Fibroblast of upper back skin (primary cell): ENCODE measurements at regions not wholly inside any gene's neighbourhood (a gene's known extent, or its start where the extent isn't known, plus 50 kb on each side); places are given as distances from the start of the nearest gene placed in this dataset.
A peak's percentile ranks its signal among the peaks of the same experiment; 100 is the strongest.

Source experiments
- DNase-seq: peaks from one replicate; pipeline ENCODE4 v3.0.0-alpha.2; 2013

DNA sequence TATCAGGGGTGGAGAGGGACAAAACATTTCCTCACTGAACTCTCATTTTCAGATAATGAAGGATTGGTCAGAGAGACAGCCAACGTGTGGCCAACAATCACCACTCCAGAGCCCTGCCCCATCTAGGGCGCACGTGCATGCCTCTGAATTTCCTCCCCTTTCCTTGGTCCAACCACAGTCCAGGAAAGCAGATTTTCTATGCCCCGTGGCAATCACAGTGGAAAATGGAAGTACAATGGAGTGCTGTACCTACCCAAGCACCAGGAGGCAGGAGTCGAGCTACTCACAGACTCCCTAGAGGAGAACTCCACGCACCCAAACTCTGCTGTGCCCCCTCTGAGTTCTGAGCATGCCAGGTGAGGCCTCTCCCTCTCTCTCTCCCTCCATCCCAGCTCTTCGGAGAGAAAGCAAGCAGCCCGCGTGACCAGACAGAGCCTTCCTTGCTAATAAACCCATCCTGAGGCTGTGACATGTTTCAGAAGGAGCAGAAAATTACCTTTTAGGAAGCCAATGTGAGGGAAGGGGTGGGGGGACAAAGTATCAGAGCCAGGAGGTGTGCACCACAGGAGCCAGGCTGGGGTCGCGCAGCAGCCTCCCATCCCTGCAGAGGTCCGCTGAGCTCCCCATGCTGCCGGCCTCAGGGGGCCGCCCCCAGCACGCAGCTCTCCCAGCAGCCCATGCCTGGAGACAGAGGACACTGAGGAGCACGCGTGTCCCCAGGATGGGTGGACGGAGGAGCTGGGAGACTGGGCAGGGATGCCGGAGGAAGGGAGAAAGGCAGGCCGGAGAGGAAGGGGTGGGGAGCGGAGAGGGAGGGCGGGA lies 73.4 kb downstream of the PITPNM2 start:
- no peak for DNase-seq

DNA sequence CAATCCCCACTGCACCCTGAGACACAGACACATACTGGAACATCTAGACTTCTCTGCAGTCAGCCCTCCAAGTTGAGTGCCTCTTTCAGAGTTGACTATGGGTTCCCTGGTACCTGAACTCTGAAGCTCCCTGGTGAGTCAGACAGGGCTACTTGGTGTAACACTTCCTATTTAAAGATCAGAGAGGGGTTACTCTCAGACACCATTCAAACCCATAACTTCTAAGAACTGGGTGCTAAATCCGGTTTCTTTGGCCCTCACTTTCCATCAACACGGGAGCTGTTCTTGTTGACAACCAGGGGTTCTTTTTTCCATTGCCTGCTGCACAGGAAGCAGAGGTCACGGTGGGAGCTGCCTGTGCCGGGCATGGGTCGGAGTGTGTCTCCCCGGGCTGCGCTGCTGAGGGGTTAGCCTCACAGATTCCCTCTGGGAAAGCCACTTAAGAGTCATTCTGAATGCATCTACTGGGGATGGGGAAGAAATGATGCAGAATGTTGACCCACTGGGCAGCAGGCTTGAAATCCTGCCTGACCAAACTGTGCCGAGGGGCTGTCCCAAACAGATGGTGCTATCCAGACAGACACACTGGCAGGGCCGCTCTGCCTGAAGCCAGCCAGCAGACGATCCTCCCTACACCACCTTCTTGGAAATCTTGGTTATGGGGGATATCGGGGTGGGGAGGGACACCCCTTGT lies 74.1 kb downstream of the PITPNM2 start:
- no peak for DNase-seq

DNA sequence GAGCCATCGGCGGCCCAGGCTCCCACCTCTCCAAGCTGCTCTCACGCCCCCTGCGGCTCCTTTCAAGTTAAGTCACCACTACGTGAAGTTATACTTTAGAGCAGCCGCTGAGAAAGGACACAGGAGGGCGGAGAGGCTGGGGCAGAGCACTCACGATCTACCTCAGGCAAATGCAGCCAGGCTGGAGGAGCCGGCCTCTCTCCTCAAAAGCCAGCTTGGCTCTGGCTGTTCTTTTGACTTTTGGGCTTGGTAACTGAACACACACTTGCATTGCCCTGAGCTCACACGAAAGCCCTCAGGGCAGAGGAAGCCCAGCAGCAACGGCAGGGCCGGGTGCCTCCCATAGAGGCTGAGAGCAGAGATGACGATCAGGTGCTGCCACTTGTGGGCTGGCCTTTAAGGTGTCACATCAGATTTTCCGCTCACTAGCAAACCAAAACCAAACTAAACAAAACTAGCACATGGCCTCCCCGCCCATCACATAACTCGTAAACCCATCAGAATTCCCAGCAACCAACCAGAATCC lies 75.2 kb downstream of the PITPNM2 start:
- DNase-seq: no peak

DNA sequence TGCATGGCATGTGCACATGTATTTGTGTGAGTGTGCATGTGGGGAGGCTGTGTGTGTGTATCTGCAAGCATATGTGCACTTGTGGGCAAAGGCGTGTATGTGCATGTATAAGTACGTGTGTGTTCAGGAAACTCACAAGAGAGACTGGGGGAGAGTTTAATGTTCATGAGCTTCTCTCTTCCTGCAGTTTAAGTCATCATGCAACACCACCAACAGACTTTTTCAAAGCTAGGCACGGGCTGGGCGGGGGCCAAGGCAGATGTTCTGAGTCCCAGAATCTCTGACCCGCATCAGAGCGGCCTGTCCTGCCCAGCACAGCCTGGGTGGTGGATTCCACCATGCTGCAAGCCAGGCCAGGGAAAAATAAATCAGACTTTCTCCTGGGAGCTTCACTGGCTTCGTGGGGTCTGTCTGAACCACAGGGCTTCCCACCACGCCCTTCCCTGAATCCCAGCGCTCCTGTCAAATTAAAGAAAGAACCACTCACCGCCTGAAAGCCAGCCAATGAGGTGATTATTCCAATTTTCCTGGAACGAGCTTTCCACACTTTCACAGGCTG lies 75.7 kb downstream of the PITPNM2 start:
- DNase-seq: peak; percentile 51

DNA sequence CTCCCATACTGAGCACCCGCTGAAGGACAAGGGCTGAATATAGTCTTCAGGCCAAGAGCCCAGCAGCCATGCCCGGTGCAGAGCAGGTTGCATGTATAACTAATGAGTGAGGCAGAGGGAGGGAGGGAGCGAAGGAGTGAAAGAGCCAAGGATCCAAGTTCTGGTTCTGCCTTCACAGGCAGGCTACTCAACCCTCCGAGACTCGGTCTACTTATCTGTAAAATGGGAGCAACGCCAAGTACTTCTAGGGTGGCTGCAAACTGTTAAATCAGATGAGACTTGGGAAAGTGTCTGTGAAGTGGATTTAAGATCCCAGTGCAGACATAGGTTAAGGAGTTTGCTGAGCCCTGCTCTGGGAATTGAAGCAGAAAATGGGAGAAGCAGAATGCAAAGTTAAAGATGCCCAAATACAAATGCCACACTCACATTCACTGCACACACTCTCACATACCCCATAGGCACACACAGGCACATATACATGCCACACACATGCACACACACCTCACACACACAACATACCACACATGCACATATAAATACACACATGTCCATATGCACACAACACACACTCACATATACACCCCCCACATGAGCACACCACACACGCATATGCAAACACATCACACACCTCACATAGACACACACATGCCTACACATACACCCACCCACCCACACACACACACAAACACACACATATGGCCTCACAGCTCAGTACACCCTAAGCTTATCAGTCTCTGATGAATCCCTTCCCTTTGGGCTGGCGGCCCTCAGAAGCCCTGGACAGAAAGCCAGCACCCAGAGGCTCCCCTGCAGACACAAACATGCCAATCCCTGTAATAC lies 76.7 kb downstream of the PITPNM2 start:
- no peak for DNase-seq

DNA sequence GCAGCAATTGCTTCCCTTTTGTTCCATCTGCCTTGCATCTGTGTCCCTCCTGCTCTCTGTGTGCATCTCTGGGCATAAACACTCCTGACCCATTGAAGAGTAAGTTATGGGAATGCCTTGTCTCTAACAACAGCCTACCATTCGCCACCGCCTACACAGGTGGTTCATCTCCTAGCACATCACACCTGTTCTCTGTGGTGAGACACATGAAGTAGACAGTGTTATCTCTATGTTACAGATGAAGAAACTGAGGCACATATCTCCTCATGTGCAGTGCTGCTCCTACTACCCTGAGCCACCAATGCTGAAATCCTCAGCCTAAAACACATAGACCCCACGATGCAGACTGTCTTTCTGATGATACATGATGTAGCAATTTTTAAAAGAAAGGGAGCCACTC lies 77.6 kb downstream of the PITPNM2 start:
- no peak for DNase-seq

DNA sequence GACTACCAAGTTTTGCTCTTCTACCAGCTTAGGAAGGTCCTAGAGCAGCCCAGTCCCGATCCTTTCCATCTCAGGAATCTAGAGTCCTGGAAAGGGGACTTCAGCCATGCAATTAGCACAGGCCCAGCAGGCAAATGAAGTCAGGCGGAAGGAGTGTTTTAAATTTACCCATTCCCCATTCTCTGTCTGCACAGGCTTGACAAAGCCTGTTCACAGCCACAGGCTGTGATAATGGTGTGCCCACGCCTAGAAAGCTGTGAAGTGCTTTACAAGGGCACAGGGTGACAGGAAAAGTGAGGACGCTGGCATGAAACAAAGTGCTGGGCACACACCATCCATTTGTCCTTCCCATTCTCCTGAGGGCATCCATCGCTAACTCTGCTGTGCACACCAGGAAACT lies 79.0 kb downstream of the PITPNM2 start:
- no peak for DNase-seq

DNA sequence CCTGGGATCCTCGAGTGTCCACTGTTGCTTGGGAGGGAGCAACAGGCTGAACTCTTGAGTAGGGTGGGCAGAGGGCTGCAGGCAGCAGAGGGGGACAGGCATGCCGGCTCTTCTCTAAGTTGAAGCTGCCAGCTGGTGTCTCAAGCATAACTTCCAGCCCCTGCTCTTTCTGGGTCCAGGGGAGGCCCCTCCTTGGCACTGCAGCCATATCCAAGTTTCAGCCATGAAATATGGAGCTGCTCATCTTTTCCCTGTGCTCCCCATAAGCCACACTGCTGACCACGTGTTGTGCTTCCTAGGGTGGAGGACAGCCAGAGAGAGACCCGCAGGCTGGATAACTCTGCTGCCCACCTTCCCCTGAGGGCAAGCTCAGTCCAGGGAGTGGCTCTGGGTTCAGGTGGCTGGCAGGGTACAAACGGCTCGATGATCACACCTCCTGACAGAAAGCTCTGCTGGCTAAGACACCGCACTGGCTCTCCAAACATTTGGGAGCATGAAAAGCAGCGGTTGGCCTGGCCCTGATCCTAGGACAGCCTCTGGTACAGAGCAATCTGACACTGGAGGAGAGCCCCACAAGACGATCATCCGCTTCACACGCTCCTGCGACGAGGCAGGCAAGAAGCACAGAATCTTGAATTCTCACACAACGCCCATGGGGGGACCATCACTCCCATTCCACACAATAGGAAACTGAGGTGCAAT lies 79.6 kb downstream of the PITPNM2 start:
- DNase-seq: no peak

DNA sequence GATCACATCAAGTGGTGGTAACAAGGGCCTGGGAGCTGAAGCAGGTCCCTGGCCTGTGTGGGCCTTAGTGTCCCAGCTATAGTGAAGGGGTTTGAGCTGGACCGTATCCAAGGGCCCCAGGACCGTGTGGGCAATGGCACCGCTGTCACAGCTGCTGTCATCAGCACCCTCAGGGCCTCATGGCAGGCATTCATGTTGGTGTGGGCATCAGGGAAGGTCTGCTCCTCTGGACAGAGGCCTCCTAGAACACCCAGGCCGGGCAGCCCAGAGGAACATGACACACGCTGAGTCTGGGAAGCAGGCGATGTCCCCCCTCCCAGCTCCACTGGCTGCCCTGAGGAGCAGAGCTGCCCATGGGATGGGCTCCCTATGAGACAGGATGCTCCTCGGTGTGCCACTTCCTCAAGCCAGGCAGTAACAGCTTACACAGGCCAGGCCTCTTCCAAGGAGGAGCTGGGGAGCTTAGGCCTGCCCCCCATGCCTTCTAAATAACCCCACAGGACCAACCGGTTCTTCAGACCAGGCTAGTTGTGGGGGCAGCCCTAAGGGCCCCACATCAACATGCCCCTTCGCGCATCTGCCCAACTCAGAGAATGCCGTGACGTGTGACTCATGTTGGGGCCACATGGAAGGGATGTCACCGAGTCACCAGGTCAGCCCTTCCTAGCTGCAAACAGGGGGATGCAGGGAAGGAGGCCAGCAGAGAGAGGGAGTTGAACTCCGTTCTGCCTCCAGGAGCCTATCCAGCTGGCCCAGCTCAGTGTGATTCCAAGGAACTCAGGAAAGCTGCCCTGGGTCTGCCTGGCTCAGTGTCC lies 80.4 kb downstream of the PITPNM2 start:
- DNase-seq: no peak

DNA sequence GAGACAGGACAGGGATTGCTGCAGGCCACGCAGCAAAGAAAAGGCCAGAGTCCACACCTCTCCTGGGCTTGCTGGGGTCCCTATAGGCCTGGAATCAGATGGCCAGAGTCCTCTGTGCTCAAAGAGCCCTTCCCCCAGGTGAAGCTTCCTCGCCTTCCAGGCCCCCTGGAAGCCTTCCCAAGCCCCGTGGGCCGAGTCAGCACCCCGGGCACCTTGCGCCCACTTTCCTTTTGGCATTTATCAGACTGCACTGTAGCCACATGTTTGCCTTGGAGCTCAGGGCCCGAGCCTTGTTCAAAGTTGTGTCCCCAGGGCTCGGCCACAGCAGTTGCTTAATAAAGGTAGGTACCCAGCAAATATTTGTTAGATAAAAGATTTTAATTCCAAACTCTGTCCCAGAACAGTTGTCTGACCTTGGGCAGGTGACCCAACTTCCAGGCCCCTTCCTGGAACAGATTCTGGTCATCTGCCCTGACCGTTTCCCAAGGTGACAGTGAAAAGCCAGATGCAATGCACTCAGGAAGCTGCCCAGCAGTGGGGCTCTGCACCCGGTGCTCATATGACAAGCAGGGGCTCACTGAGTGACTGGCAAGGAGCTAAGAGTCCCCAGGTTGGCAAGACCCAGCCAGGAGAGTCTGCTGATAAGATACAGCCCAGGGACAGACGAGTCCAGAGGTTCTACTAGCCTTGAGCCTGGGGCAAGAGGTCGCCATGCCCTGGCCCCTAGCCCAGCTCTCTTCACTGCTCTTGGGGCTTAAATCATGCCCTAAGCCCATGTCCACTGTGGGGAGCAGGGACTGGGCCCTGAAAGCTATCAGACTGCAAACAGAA lies 81.2 kb downstream of the PITPNM2 start:
- no peak for DNase-seq

DNA sequence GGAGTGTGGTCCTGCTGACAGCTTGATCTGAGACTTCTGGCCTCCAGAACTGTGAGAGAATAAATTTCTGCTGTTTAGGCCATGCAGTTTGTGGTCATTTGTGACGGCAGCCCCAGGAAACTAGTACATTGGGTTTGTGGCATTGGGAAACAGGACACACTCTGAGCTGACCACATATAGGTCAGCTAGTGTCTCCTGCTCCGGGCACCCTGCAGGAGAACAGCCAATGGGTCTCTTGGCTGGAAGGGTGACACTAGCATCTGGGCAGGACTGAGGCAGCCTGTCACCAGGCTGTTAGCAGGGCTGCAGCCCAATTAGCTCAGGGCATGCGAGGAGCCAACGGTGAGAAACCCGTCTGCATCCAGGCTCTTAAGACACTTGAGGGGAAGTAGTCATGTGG lies 83.2 kb downstream of the PITPNM2 start:
- no peak for DNase-seq

DNA sequence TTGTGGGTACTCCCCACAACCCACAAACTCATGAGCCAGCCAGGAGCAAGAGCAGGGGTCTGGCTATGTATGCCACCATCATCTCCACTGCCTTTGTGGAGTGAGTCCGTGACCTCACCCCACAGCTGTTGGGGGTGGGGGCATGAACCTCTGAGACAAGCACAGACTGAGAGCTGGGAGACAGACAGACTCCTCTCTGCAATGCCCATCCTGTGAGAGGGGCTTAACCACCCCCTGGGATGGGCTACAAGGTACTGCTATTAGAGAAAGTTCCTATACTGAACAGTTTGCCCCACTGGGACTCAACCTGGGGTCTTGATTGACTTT lies 84.5 kb downstream of the PITPNM2 start:
- DNase-seq: no peak

DNA sequence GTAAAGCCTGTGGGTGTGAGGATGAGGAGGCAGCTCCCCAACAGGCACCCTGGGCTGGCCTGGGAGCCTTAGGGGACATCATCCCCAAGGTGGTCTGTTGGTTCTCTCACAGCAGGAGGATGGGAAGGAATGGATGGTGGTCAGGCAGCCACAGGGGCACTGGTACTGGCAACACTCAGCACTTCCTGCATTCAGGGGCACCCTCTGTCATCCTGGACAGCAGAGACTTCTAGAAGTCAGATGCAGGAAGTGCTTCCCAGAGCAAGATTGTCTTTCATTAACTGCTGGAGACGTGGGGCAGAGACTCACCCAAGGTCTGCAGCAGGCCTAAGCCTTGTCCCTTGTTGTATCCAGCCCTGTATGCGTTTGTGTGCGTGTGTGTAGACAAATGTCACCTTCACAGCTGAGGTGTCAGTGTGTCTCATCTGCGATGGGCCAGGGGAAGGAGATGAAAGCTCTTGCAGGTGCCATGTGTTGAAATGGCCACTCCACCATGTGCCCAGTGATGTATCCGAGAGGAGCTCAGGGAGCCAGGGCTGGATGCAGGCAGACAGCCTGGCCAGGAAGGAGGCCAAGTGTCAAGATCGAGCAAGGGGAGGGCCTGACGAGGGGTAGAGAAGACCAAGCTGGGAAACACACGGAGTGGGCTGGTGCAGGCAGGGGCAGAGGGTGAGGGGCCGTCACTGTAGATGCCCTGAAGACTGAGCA lies 85.1 kb downstream of the PITPNM2 start:
- DNase-seq: no peak

DNA sequence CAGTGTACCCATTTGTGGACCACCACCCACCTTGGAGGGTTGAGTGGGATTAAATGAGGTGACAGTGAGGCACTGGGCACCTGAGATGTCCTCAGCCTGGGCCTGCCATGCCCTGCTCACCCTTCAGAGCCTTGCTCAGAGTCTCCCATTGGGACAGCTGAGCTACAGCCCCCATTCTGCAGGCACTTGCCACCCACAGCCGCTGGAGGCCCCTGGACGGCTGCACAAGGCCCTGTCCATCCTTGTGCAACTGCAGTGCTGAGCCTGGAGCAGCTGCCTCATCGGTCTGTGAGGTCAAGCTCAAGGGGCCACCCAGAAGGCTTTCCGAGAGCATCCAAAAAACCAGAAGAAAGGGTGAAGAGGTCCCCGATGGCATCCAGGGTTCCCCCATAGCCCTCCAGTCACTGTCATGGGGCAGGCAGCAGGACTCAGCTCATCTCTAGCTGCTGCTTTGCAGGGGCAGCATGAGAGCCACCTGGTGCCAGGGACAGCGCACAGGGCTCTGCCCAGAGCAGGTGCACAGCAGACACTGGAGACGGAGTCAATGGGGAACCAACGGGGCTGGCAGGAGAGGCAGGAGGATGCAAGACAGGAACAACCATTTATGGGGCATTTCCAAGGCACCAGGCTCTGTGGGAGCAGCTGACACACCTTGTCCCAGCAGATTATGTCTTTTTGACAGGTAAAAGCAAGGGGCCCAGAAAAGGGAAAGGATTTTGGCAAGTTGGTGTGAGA lies 84.6 kb downstream of the ARL6IP4 start:
- DNase-seq: no peak

DNA sequence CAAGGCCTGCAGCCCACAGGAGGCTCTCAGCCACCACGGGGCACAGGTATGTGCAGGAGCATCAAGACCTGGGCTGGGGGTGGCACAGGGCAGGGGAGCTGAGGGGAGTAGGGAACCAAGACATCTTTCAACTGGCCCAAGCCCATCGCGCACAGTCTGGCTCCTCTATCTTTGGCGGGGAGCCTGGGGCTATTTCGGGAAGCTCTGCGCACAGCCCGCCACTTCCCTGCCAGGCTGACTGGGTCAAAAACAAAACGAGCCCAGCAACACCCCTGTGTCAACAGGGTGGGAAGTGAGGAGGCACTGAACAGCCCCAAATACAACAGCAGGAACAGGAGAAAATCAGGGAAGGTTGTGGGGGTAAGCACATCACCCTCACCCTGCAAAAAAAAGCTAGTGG lies 83.9 kb downstream of the ARL6IP4 start:
- DNase-seq: no peak

DNA sequence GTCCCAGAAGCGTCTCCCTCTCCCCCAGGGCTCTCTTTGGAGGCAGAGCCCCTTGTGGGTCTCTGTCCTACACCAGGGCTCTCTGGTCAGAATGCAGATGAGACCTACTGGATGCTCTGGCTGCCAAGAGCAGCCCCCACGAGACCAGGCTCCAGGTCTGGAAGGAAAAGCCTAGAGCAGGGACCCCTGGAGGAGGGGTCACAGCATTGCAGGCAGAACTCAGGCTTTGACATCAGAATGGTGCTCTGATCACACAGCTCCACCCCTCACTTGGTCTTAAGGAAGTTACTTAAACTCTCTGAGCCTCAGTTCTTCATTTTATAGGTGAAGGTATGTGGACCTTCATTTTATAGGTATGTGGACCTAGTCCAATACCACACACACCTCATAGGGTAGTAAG lies 83.1 kb downstream of the ARL6IP4 start:
- DNase-seq: no peak

DNA sequence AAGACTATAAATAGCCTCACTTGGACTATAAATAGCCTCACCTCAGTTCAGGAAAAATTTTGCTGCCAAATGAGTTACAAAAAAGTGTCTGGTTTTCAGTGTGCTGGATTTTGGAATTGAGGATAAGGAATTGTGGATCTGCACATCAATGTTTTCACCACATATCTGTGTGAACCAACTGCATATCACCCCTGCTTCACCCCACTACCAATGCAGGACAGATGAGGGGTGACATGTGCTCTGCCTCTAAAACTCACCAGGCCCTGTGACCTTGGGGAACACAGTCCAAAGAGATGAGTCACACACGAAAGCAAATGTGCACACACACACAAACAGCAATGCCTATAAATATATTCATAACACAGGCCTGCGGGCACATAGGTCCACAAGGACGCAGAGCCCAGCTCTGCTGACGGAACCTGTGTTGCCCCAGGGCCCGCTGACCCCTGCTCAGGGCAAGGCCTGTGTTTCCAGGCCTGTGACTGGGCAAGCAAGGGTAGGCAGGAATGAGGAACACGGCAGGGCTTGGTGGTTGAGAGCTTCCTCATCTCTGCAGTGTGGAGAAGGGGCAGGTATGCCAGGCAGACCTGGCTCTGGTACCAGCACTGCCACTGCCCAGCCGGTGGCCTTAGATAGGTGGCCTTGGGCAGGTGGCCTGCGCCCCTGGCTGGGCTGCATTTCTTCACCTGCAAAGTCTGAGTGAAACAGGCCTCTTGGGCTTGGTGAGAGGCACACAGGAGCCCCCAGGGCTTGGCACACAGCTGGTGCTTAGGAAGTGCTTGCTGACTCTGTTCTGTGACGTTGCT lies 82.4 kb downstream of the ARL6IP4 start:
- DNase-seq: peak; percentile 49

DNA sequence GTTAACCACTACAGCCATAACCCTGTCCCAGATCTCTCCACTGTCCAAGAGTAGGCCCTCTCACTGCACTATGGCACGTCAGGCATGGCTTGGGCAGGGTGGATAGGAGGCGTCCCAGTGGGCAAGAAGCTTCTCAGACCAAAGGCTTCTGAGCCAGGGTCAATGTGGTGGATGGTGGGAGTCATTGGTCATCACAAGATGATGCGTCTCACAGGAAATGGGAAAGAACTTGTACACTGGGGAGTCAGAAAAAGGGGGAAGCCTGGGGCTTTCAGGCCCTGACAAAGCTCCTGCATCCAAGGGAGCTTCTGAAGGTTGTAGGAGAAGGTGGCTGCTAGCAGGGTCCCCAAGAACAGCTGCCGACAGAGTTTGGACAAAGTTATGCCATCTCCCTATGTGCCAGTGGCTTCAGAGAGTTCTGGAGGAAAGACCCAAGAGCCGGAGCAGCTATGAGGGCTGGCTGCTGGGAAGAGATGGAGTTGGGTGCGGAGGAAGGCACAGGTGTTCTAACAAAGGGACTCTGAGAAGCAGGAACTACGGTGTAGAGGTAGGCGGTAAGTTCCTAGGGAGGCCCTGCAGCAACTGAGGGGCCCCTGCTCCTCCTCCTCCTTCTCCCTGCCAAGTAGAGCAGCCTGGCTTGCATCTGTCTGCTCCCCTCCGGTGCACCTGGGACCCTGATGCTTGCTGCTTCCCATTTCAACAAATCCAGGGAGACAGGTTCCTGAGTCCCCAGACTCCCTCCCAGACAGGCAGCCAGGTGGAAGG lies 81.1 kb downstream of the ARL6IP4 start:
- DNase-seq: no peak
